HepG2 (cell line): ENCODE measurements at regions not wholly inside any gene's neighbourhood (a gene's known extent, or its start where the extent isn't known, plus 50 kb on each side); places are given as distances from the start of the nearest gene placed in this dataset.

Source experiments
- ATAC-seq: fragments of 200-7000 bp; cut with Tn5 transposase; 3 replicates; pipeline ENCODE4 v1.9.1; 2020; ENCODE audit warnings: mild to moderate bottlenecking, moderate library complexity
- BruUV-seq: library from RNA; stranded (reverse); fragments of 400-500 nt; replicated peaks from 2 replicates; lab custom pipeline; 2021; lab: Mats Ljungman, UMichigan
- CTCF ChIA-PET: fragments of 300-600 bp; formaldehyde crosslinking; extraction: SDS; loops from one replicate; lab custom pipeline; 2021; ENCODE audit warnings: low total read pairs, inconsistent platforms, low intra/inter-chr PET ratio; lab: Yijun Ruan, JAX
- POLR2A ChIA-PET: fragments of 350-600 bp; sonication (Branson Sonifier 250); formaldehyde crosslinking; loops from one replicate; lab custom pipeline; 2020; ENCODE audit warnings: antibody characterized with exemption, inconsistent platforms; lab: Yijun Ruan, JAX
- DNase-seq: peaks from one replicate; pipeline ENCODE4 v3.0.0-alpha.2; 2015; ENCODE audit warnings: low spot score
- FAIRE-seq: peaks from 3 replicates; lab custom pipeline; 2011; peaks lifted over from hg19 to GRCh38; lab: Jason Lieb, UNC
- H2AFZ ChIP-seq: one replicate; pipeline ENCODE4 v1.6.1; 2011; ENCODE audit warnings: low read length, inconsistent platforms
- H3K27ac ChIP-seq: fragments of 300-600 bp; 3 replicates; pipeline ENCODE4 v1.8.0; 2011; ENCODE audit warnings: mixed run types, mild to moderate bottlenecking, mixed read lengths, low read length, inconsistent platforms; ENCODE audit not compliant: insufficient read depth; ENCODE audit errors: extremely low read length
- H3K27me3 ChIP-seq, 2 experiments: fragments of 200-600 bp in 1 of 2; 2 replicates in 1 of 2; 3 replicates in 1 of 2; pipeline versions ENCODE4 v1.6.0 to v1.8.0; 2011; ENCODE audit warnings: low read length in 2 of 2, mild to moderate bottlenecking in 2 of 2, moderate library complexity in 2 of 2, inconsistent platforms in 1 of 2; ENCODE audit not compliant: insufficient read depth in 2 of 2, control insufficient read depth in 1 of 2
- H3K36me3 ChIP-seq, 2 experiments: fragments of 200-600 bp in 1 of 2; replicated peaks in 1 of 2; 2 replicates in 1 of 2; 3 replicates in 1 of 2; pipeline versions ENCODE4 v1.5.1 to v1.8.0; 2011; ENCODE audit warnings: low read length in 2 of 2, inconsistent platforms in 1 of 2; ENCODE audit not compliant: insufficient read depth in 2 of 2, control insufficient read depth in 1 of 2
- H3K4me1 ChIP-seq: 2 replicates; pipeline ENCODE4 v1.5.1; 2012; ENCODE audit warnings: low read length, inconsistent platforms; ENCODE audit not compliant: insufficient read depth
- H3K4me2 ChIP-seq: 2 replicates; pipeline ENCODE4 v1.6.0; 2011; ENCODE audit warnings: low read depth, low read length, inconsistent platforms
- H3K4me3 ChIP-seq, 3 experiments: fragments of 200-600 bp in 1 of 3; sonication (generic), shearing (Covaris generic) in 1 of 3; replicated peaks in 1 of 3; 2 replicates each; pipeline ENCODE4 v1.5.1; 2011 to 2016; ENCODE audit warnings: low read length in 3 of 3, inconsistent platforms in 2 of 3, low read depth in 2 of 3, mild to moderate bottlenecking in 2 of 3, control low read depth in 1 of 3, mixed read lengths in 1 of 3; ENCODE audit not compliant: insufficient read depth in 1 of 3
- H3K79me2 ChIP-seq: one replicate; pipeline ENCODE4 v1.6.1; 2011; ENCODE audit warnings: low read length, inconsistent platforms; ENCODE audit not compliant: insufficient read depth
- H3K9ac ChIP-seq: 2 replicates; pipeline ENCODE4 v1.6.0; 2011; ENCODE audit warnings: mild to moderate bottlenecking, low read depth, low read length, inconsistent platforms; ENCODE audit not compliant: insufficient read depth
- H3K9me3 ChIP-seq: 2 replicates; pipeline ENCODE4 v1.5.1; 2012; ENCODE audit warnings: mild to moderate bottlenecking, low read length
- H4K20me1 ChIP-seq: 2 replicates; pipeline ENCODE4 v1.6.0; 2011; ENCODE audit warnings: inconsistent platforms, mild to moderate bottlenecking, low read length, moderate library complexity; ENCODE audit not compliant: insufficient read depth
- AKAP8 ChIP-seq: sonication (generic); formaldehyde crosslinking; IDR thresholded peaks from 2 replicates; pipeline ENCODE4 v1.5.1; 2020; ENCODE audit warnings: mild to moderate bottlenecking, missing genetic modification reagents
- FOXM1 ChIP-seq: sonication (generic); formaldehyde crosslinking; IDR thresholded peaks from 2 replicates; pipeline ENCODE4 v1.5.0; 2020; ENCODE audit warnings: missing genetic modification reagents
- KDM6A ChIP-seq: IDR thresholded peaks from 2 replicates; pipeline ENCODE4 v1.6.1; 2016; ENCODE audit warnings: low read depth
- MAF1 ChIP-seq: sonication (generic); formaldehyde crosslinking; IDR thresholded peaks from 2 replicates; pipeline ENCODE4 v1.5.0; 2020; ENCODE audit warnings: missing genetic modification reagents, borderline replicate concordance
- RXRB ChIP-seq: IDR thresholded peaks from 2 replicates; pipeline ENCODE4 v1.6.1; 2016; ENCODE audit warnings: borderline replicate concordance, missing genetic modification reagents, missing compliant biosample characterization
- SMC3 ChIP-seq: IDR thresholded peaks from 2 replicates; pipeline ENCODE4 v1.6.1; 2011; ENCODE audit warnings: low read length, improper control_type of control experiment
- SP1 ChIP-seq, 2 experiments: fragments of 450-650 bp in 1 of 2; sonication (generic) in 1 of 2; formaldehyde crosslinking in 1 of 2; IDR thresholded peaks; 2 replicates each; pipeline versions ENCODE4 v1.4.0 to v1.6.1; 2016 to 2020; ENCODE audit warnings: missing genetic modification reagents in 1 of 2
- SRF ChIP-seq: IDR thresholded peaks from 2 replicates; pipeline ENCODE4 v1.6.1; 2011; ENCODE audit warnings: mild to moderate bottlenecking, low read depth, low read length, moderate library complexity
- TOE1 ChIP-seq: sonication (generic); formaldehyde crosslinking; IDR thresholded peaks from 2 replicates; pipeline ENCODE4 v1.4.0; 2020; ENCODE audit warnings: mild to moderate bottlenecking, missing genetic modification reagents
- WIZ ChIP-seq: sonication (generic); formaldehyde crosslinking; IDR thresholded peaks from 2 replicates; pipeline ENCODE4 v1.5.1; 2020; ENCODE audit warnings: mild to moderate bottlenecking, missing genetic modification reagents
- ZBTB43 ChIP-seq: sonication (generic); formaldehyde crosslinking; conservative IDR thresholded peaks from 2 replicates; pipeline ENCODE4 v1.4.0; 2020; ENCODE audit warnings: missing genetic modification reagents
- ZNF234 ChIP-seq: sonication (generic); formaldehyde crosslinking; conservative IDR thresholded peaks from 2 replicates; pipeline ENCODE4 v1.5.1; 2020; ENCODE audit warnings: mild to moderate bottlenecking, missing genetic modification reagents
- ZSCAN21 ChIP-seq: sonication (generic); formaldehyde crosslinking; IDR thresholded peaks from 2 replicates; pipeline ENCODE4 v1.8.0; 2022; ENCODE audit warnings: mild to moderate bottlenecking, missing genetic modification reagents, moderate library complexity, borderline replicate concordance
- WGBS: methylation state at CpG from one replicate; pipeline ENCODE4 v1.1.6; 2017; ENCODE audit warnings: low lambda C conversion rate; 5-methylcytosine and 5-hydroxymethylcytosine counted together
- in situ Hi-C: cut with HindIII; loops from 2 replicates; pipeline ENCODE4 v1.10.0; 2017; ENCODE audit warnings: low pct_unique_long_range_greater_than_20kb; ENCODE audit not compliant: extremely low pct_ligation_motif_present
- intact Hi-C: fragments of 100-400 bp; cut with micrococcal nuclease; formaldehyde crosslinking; loops from one replicate; pipeline ENCODE4 v1.10.0; 2022; ENCODE audit not compliant: unreplicated experiment
- TF ChIP-seq, protein P1 (sequence below): sonication (generic); formaldehyde crosslinking; IDR thresholded peaks from 2 replicates; pipeline ENCODE4 v1.4.0; 2020; ENCODE audit warnings: missing genetic modification reagents, borderline replicate concordance
- TF ChIP-seq, protein P2 (sequence below): sonication (generic); formaldehyde crosslinking; IDR thresholded peaks from 2 replicates; pipeline ENCODE4 v1.4.0; 2020; ENCODE audit warnings: missing genetic modification reagents; ENCODE audit errors: not compliant biosample characterization
- TF ChIP-seq, protein P3 (sequence below): sonication (generic); formaldehyde crosslinking; IDR thresholded peaks from 2 replicates; pipeline ENCODE4 v1.4.0; 2020; ENCODE audit warnings: missing genetic modification reagents
- TF ChIP-seq, protein P4 (sequence below): fragments of 450-650 bp; IDR thresholded peaks from 2 replicates; pipeline ENCODE4 v1.6.1; 2016

GRCh38 chr10:36351159-36351558, 709.1 kb upstream of the FZD8 start:
- no peaks in the 10 kb centered on the region for H3K4me1 ChIP-seq
- intact Hi-C loops: no loop called here
- no peak overlapping the region for H2AFZ ChIP-seq
- FAIRE-seq: no peak
- H3K27me3 ChIP-seq: no peaks in the 10 kb centered on the region
- in situ Hi-C loops: no loop called here
- DNase-seq: no peak
- no peaks in the 10 kb centered on the region for H3K9me3 ChIP-seq
- H3K36me3 ChIP-seq: no peaks in the 10 kb centered on the region
- POLR2A ChIA-PET: no interaction called here
- no peak overlapping the region for H3K4me2 ChIP-seq
- no peaks in the 10 kb centered on the region for H3K79me2 ChIP-seq
- WGBS: 56% methylated on average over 2 of the region's 2 CpGs
- CTCF ChIA-PET: no interaction called here
- no peak for ATAC-seq
- no peak overlapping the region for H3K27ac ChIP-seq
- no peak overlapping the region for H3K9ac ChIP-seq
- TF ChIP-seq FOXM1 (CRISPR knock-in tag) (no peak), SP1 (IDR thresholded peaks at IDR 0.05) (no peak), SP1 (CRISPR knock-in tag; IDR thresholded peaks at IDR 0.05) (no peak), ZBTB43 (no peak), RXRB (no peak), ZSCAN21 (no peak), MAF1 (CRISPR knock-in tag) (no peak), ZNF234 (no peak), SMC3 (no peak), SRF (no peak), KDM6A (CRISPR knock-in tag) (no peak), WIZ (no peak), AKAP8 (CRISPR knock-in tag) (no peak), TOE1 (CRISPR knock-in tag) (no peak)
- TF ChIP-seq, protein P1, sequence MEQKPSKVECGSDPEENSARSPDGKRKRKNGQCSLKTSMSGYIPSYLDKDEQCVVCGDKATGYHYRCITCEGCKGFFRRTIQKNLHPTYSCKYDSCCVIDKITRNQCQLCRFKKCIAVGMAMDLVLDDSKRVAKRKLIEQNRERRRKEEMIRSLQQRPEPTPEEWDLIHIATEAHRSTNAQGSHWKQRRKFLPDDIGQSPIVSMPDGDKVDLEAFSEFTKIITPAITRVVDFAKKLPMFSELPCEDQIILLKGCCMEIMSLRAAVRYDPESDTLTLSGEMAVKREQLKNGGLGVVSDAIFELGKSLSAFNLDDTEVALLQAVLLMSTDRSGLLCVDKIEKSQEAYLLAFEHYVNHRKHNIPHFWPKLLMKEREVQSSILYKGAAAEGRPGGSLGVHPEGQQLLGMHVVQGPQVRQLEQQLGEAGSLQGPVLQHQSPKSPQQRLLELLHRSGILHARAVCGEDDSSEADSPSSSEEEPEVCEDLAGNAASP (CRISPR knock-in tag): no peak
- TF ChIP-seq, protein P2, sequence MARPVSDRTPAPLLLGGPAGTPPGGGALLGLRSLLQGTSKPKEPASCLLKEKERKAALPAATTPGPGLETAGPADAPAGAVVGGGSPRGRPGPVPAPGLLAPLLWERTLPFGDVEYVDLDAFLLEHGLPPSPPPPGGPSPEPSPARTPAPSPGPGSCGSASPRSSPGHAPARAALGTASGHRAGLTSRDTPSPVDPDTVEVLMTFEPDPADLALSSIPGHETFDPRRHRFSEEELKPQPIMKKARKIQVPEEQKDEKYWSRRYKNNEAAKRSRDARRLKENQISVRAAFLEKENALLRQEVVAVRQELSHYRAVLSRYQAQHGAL (CRISPR knock-in tag): no peak
- TF ChIP-seq, protein P3, sequence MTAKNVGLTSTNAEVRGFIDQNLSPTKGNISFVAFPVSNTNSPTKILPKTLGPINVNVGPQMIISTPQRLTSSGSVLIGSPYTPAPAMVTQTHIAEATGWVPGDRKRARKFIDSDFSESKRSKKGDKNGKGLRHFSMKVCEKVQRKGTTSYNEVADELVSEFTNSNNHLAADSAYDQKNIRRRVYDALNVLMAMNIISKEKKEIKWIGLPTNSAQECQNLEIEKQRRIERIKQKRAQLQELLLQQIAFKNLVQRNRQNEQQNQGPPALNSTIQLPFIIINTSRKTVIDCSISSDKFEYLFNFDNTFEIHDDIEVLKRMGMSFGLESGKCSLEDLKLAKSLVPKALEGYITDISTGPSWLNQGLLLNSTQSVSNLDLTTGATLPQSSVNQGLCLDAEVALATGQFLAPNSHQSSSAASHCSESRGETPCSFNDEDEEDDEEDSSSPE: no peak
- TF ChIP-seq, protein P4, sequence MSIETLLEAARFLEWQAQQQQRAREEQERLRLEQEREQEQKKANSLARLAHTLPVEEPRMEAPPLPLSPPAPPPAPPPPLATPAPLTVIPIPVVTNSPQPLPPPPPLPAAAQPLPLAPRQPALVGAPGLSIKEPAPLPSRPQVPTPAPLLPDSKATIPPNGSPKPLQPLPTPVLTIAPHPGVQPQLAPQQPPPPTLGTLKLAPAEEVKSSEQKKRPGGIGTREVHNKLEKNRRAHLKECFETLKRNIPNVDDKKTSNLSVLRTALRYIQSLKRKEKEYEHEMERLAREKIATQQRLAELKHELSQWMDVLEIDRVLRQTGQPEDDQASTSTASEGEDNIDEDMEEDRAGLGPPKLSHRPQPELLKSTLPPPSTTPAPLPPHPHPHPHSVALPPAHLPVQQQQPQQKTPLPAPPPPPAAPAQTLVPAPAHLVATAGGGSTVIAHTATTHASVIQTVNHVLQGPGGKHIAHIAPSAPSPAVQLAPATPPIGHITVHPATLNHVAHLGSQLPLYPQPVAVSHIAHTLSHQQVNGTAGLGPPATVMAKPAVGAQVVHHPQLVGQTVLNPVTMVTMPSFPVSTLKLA: no peak
- BruUV-seq: no TSS peak
- H4K20me1 ChIP-seq: no peaks in the 10 kb centered on the region
- no peak overlapping the region for H3K4me3 ChIP-seq
